ENCODE measurements at regions not wholly inside any gene's neighbourhood (a gene's known extent, or its start where the extent isn't known, plus 50 kb on each side); places are given as distances from the start of the nearest gene placed in this dataset.
A peak's percentile ranks its signal among the peaks of the same experiment; 100 is the strongest.

- Histone ChIP-seq H3K18ac (ENCODE audit: low read depth, low read length) (peak overlapping the region; percentile 42; the same call in 1 of the 2 replicates), H3K9me3 (ENCODE audit: control insufficient read depth, insufficient read depth, low read length) (no peaks in the 10 kb centered on the region), H3K79me1 (ENCODE audit: low read depth in 1 of 2, low read length in 2 of 2) (no peaks in the 10 kb centered on the region), H2BK120ac (ENCODE audit: low read depth, low read length) (peak overlapping the region; percentile 70), H2BK15ac (ENCODE audit: low read depth, low read length) (no peak overlapping the region), H3K4me2 (ENCODE audit: low read depth, low read length) (peak overlapping the region; percentile 38; the same call in 1 of the 2 replicates), H3K27me3 (ENCODE audit: control insufficient read depth, insufficient read depth, low read length) (no peaks in the 10 kb centered on the region), H3K4me1 (ENCODE audit: control insufficient read depth, insufficient read depth, low read length) (peaks cover 2% of the 10 kb centered on the region; the same call in 1 of the 2 replicates), H2AK9ac (replicated peaks; ENCODE audit: low read depth, low read length, poor library complexity) (no peak overlapping the region), H4K5ac (ENCODE audit: low read depth, low read length) (no peak overlapping the region; the same call in 1 of the 2 replicates), H2AFZ (replicated peaks; ENCODE audit: low read length, poor library complexity) (peak overlapping the region; percentile 23), H2BK20ac (ENCODE audit: low read depth, low read length) (peak overlapping the region; percentile 50; the same call in 1 of the 2 replicates), H2AK5ac (ENCODE audit: low read depth, low read length) (no peak overlapping the region), H3K14ac (replicated peaks; ENCODE audit: low read depth, low read length) (0 out of 2 replicates have a peak overlapping the region, but pooled peaks have one; percentile 6), H3K4me3 (ENCODE audit: insufficient read depth, low read depth, low read length) (no peak overlapping the region), H3K9ac (ENCODE audit: low read depth, low read length) (no peak overlapping the region), H4K91ac (ENCODE audit: insufficient read depth, low read depth, low read length) (no peak overlapping the region), H3K36me3 (ENCODE audit: control insufficient read depth, insufficient read depth, low read length) (no peaks in the 10 kb centered on the region), H3K23ac (ENCODE audit: low read depth, low read length) (peak overlapping the region; percentile 55; the same call in 1 of the 2 replicates), H3K4ac (ENCODE audit: low read depth, low read length) (peak overlapping the region; percentile 53), H4K20me1 (ENCODE audit: insufficient read depth, low read length) (no peaks in the 10 kb centered on the region), H3K27ac (ENCODE audit: insufficient read depth, low read length) (no peak overlapping the region), H2BK5ac (ENCODE audit: low read depth, low read length, poor library complexity, severe bottlenecking) (peak overlapping the region; percentile 73), H4K8ac (ENCODE audit: low read depth in 2 of 2, low read length in 2 of 2) (peak overlapping the region in 1 of 2 experiments; percentile 47; a peak in 2 of 4 replicates), H3K56ac (ENCODE audit: extremely low read depth, insufficient read depth, low read length) (no peak overlapping the region), H3K9me1 (ENCODE audit: insufficient read depth, low read length) (no peaks in the 10 kb centered on the region)
- peak; percentile 95 for ATAC-seq (ENCODE audit: low read depth)
- in situ Hi-C loops (cut with MboI; ENCODE audit: low sequenced_read_pairs): no loop called here
- WGBS, 2 experiments (ENCODE audit: extremely low coverage in 2 of 2, insufficient read length in 1 of 2): no CpG with 5 or more reads among the region's 6 CpGs
- peak; percentile 88 for DNase-seq
- dilution Hi-C loops (cut with HindIII; ENCODE audit: low sequenced_read_pairs, unreplicated experiment): no loop called here
- no peak for TF ChIP-seq MXI1 (IDR thresholded peaks at IDR 0.05; ENCODE audit: borderline replicate concordance, low read depth, low read length)
- no peak for TF ChIP-seq MAFK (IDR thresholded peaks at IDR 0.05; ENCODE audit: low read depth, low read length)
- no peak for TF ChIP-seq RCOR1 (IDR thresholded peaks at IDR 0.05; ENCODE audit: insufficient replicate concordance, low read length)
- TF ChIP-seq SMC3 (IDR thresholded peaks at IDR 0.05; ENCODE audit: low read depth, low read length): no peak
- TF ChIP-seq CTCF (conservative IDR thresholded peaks at IDR 0.05; ENCODE audit: low read depth, low read length): no peak
- TF ChIP-seq RFX5 (IDR thresholded peaks at IDR 0.05; ENCODE audit: low read depth, low read length): no peak
- TF ChIP-seq, protein P1, sequence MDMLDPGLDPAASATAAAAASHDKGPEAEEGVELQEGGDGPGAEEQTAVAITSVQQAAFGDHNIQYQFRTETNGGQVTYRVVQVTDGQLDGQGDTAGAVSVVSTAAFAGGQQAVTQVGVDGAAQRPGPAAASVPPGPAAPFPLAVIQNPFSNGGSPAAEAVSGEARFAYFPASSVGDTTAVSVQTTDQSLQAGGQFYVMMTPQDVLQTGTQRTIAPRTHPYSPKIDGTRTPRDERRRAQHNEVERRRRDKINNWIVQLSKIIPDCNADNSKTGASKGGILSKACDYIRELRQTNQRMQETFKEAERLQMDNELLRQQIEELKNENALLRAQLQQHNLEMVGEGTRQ (IDR thresholded peaks at IDR 0.05; ENCODE audit: low read depth, low read length): no peak
- ChIA-PET CTCF (interaction anchor here (1.0 kb wide), 1 partner anchor 17 kb away, joined by 4 read pairs; no protein-coding TSS in a partner anchor), POLR2A (ENCODE audit: unreplicated experiment) (no interaction called here)
- intact Hi-C loops (cut with micrococcal nuclease): no loop called here
- BruUV-seq (replicated peaks): no TSS peak
These were observed 493.1 kb downstream of the XPNPEP1 start for GRCh38 chr10:109430043-109430760.

All from IMR-90 (cell line).